NT2/D1 (cell line): ENCODE measurements at regions not wholly inside any gene's neighbourhood (a gene's known extent, or its start where the extent isn't known, plus 50 kb on each side); places are given as distances from the start of the nearest gene placed in this dataset.

Experiments
- SUZ12 ChIP-seq: IDR thresholded peaks from 2 replicates; pipeline ENCODE4 v1.6.1; 2011; ENCODE audit not compliant: insufficient read length, insufficient read depth; ENCODE audit errors: extremely low read depth
- YY1 ChIP-seq: IDR thresholded peaks from 2 replicates; pipeline ENCODE4 v1.6.1; 2011; ENCODE audit not compliant: insufficient read length, insufficient read depth
- ZNF274 ChIP-seq: IDR thresholded peaks from 2 replicates; pipeline ENCODE4 v1.6.1; 2011; ENCODE audit warnings: mild to moderate bottlenecking, low read depth, low read length

DNA sequence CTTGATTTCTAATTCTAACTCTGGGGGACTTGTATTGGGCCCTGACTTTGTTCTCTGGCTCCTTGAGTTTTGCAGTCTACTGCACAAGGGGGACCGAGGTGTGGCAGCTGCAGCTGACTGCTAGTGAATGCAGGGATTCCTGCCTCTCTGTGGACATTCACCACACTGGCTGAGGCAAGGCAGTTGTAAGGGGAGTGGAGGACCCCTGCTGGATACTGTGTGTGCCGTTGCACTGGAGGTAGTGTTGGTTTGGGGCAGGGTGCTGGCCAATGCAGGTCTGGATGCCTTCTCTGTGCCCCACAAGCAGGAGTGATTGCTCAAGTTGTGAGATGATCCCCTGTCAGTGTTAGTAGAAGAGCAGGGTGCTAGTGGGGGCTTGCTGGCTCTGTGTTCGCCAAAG lies 626.1 kb downstream of the SQOR start:
- TF ChIP-seq ZNF274 (no peak), YY1 (no peak), SUZ12 (no peak)
